Stomach (tissue), 8 donors: ENCODE measurements at regions not wholly inside any gene's neighbourhood (a gene's known extent, or its start where the extent isn't known, plus 50 kb on each side); places are given as distances from the start of the nearest gene placed in this dataset.

Experiments
- DNase-seq, 2 donors: peaks; one replicate each; pipeline versions ENCODE4 v3.0.0 to v3.0.0-alpha.2; 2013 to 2019
- H3K27ac ChIP-seq, 5 donors: fragments of 200-600 bp in 4 of 5; sonication (generic) in 4 of 5; one replicate each; pipeline ENCODE4 v1.5.1; 2013 to 2019; ENCODE audit warnings: mild to moderate bottlenecking in 1 of 5, moderate library complexity in 1 of 5
- H3K27me3 ChIP-seq, 3 donors: fragments of 200-600 bp; sonication (generic); one replicate each; pipeline ENCODE4 v1.5.1; 2017 to 2019; ENCODE audit warnings: mixed run types in 1 of 3
- H3K36me3 ChIP-seq, 4 donors: fragments of 200-600 bp; sonication (generic); 1 replicate in 3 of 4; 2 replicates in 1 of 4; pipeline ENCODE4 v1.5.1; 2016 to 2019
- H3K4me1 ChIP-seq, 4 donors: fragments of 200-600 bp; sonication (generic); one replicate each; pipeline ENCODE4 v1.5.1; 2016 to 2019
- H3K4me3 ChIP-seq, 4 donors: fragments of 200-600 bp; sonication (generic) in 3 of 4; one replicate each; pipeline ENCODE4 v1.5.1; 2016 to 2019; ENCODE audit warnings: mild to moderate bottlenecking in 1 of 4
- H3K9me3 ChIP-seq, 4 donors: fragments of 200-600 bp; sonication (generic); one replicate each; pipeline ENCODE4 v1.5.1; 2016 to 2019
- EP300 ChIP-seq: sonication (generic); formaldehyde crosslinking; IDR thresholded peaks from one replicate; pipeline ENCODE4 v1.6.1; 2017; ENCODE audit warnings: antibody characterized with exemption
- POLR2A ChIP-seq, 4 donors: fragments of 450-650 bp; IDR thresholded peaks; one replicate each; pipeline ENCODE4 v1.6.1; 2016; ENCODE audit warnings: antibody characterized with exemption in 4 of 4, control low read depth in 2 of 4, mild to moderate bottlenecking in 1 of 4, moderate library complexity in 1 of 4
- POLR2AphosphoS5 ChIP-seq, 3 donors: sonication (generic); formaldehyde crosslinking; IDR thresholded peaks; one replicate each; pipeline ENCODE4 v1.6.1; 2016; ENCODE audit warnings: antibody characterized with exemption in 3 of 3
- WGBS, 5 donors: extraction: QIAGEN DNeasy Blood & Tissue Kit in 3 of 5; methylation state at CpG; one replicate each; pipeline versions ENCODE4 v1.1.5 to v1.1.7; 2013 to 2018; 5-methylcytosine and 5-hydroxymethylcytosine counted together
- intact Hi-C: fragments of 100-400 bp; cut with DNase I; formaldehyde crosslinking; loops from one replicate; pipeline ENCODE4 v1.15.1; 2023; ENCODE audit warnings: low total_unique reads
- TF ChIP-seq, protein P1 (sequence below), 7 experiments: fragments of 450-650 bp in 4 of 7; fragments of 200-600 bp in 3 of 7; sonication (generic) in 3 of 7; IDR thresholded peaks; one replicate each; pipeline ENCODE4 v1.5.1; 2016 to 2019; ENCODE audit warnings: antibody characterized with exemption in 7 of 7, control low read depth in 2 of 7, mild to moderate bottlenecking in 1 of 7
- donor health status: healthy with polysubstance abuse.
- donor health status: Bipolar disorder and iron deficiency.
- donor health status: healthy.

DNA sequence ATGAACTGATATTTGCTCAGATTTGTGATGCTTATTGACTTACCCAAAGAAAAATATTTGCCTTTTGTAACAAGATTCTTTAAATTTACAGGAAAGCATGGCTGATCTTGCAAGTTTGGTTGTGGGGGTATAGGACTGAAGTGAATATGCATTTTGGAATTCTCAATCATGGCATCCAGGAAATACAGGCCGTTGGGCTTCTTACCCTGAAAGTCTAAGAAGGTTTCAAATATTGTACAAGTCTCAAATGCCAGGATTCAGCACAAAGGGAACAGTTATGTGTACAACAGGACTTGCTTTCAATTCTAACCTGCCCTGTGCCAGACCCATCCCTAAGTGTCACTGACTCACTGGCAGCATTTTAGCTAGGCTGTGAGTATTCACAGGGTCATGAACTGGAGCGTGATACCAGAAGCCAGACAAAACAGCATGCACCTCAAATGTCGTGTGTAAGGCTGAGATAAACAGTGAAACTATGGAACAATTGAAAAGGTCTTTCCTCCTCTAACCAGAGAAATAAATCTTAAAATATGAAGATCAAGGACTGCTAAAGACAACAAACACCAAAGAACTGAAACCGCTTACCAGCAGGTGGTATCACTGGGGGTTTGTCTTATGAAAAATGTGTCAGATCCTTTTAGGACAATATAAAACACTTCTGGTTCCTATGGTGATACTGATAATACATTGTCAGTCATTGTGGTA lies 168.6 kb upstream of the RGMB start:
- Histone ChIP-seq H3K4me3 (no peak overlapping the region), H3K27me3 (no peaks in the 10 kb centered on the region), H3K27ac (no peak overlapping the region), H3K4me1 (peaks cover 0 to 5% (median 0%) of the 10 kb centered on the region in 4 donors), H3K9me3 (peaks cover 0 to 13% (median 4%) of the 10 kb centered on the region in 4 donors), H3K36me3 (no peaks in the 10 kb centered on the region)
- WGBS, 5 donors, result 43 to 52% (median 45%) methylated on average over 4 of the region's 4 CpGs
- TF ChIP-seq, protein P1, sequence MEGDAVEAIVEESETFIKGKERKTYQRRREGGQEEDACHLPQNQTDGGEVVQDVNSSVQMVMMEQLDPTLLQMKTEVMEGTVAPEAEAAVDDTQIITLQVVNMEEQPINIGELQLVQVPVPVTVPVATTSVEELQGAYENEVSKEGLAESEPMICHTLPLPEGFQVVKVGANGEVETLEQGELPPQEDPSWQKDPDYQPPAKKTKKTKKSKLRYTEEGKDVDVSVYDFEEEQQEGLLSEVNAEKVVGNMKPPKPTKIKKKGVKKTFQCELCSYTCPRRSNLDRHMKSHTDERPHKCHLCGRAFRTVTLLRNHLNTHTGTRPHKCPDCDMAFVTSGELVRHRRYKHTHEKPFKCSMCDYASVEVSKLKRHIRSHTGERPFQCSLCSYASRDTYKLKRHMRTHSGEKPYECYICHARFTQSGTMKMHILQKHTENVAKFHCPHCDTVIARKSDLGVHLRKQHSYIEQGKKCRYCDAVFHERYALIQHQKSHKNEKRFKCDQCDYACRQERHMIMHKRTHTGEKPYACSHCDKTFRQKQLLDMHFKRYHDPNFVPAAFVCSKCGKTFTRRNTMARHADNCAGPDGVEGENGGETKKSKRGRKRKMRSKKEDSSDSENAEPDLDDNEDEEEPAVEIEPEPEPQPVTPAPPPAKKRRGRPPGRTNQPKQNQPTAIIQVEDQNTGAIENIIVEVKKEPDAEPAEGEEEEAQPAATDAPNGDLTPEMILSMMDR (IDR thresholded peaks at IDR 0.05), result no peak
- TF ChIP-seq EP300, result no peak
- TF ChIP-seq POLR2AphosphoS5 (IDR thresholded peaks at IDR 0.05), result no peak
- no peak for TF ChIP-seq POLR2A (IDR thresholded peaks at IDR 0.05)
- intact Hi-C loops, result no loop called here
- no peak for DNase-seq

GRCh38 chr5:98605426-98605825 lies 168.0 kb upstream of the RGMB start:
- Histone ChIP-seq H3K27me3 (no peaks in the 10 kb centered on the region), H3K36me3 (no peaks in the 10 kb centered on the region), H3K4me1 (peaks cover 0 to 5% (median 0%) of the 10 kb centered on the region in 4 donors), H3K9me3 (peaks cover 0 to 7% (median 4%) of the 10 kb centered on the region in 4 donors), H3K27ac (no peak overlapping the region), H3K4me3 (no peak overlapping the region)
- WGBS, 5 donors, result 86 to 98% (median 91%) methylated on average over 1 of the region's 1 CpG
- no peak for TF ChIP-seq EP300
- no peak for TF ChIP-seq POLR2AphosphoS5 (IDR thresholded peaks at IDR 0.05)
- TF ChIP-seq POLR2A (IDR thresholded peaks at IDR 0.05), result no peak
- TF ChIP-seq, protein P1 (IDR thresholded peaks at IDR 0.05), result no peak
- no peak for DNase-seq
- intact Hi-C loops, result no loop called here

DNA sequence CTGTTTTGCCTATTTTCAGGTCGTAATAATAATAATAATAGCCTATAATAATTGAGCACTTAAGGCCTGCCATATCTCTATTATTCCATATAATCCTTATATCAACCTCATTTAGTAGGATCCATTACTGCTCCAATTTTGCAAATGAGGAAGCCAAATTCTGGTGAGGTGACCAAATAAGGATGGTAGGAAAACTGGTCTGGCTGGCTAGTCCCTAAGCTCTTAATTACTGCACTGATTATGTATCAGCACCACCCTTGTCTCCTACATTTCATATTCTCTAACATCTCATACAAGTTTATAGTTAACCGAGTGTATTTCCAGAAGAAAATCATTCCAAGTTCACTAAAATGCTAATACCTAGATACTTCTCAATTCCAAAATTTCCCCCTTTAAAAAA lies 166.5 kb upstream of the RGMB start:
- Histone ChIP-seq H3K9me3 (no peaks in the 10 kb centered on the region), H3K4me1 (peaks cover 0 to 5% (median under 1%) of the 10 kb centered on the region in 4 donors)
- intact Hi-C loops, result no loop called here

GRCh38 chr5:98608052-98608451 lies 165.4 kb upstream of the RGMB start:
- H3K9me3 ChIP-seq, result no peaks in the 10 kb centered on the region
- WGBS, 5 donors, result 42 to 66% (median 53%) methylated on average over 3 of the region's 3 CpGs
- H3K36me3 ChIP-seq, result no peaks in the 10 kb centered on the region
- no peak for DNase-seq
- no peak overlapping the region for H3K4me3 ChIP-seq
- peaks cover 0 to 12% (median 7%) of the 10 kb centered on the region in 4 donors for H3K4me1 ChIP-seq
- no peak for TF ChIP-seq POLR2A (IDR thresholded peaks at IDR 0.05)
- TF ChIP-seq, protein P1 (IDR thresholded peaks at IDR 0.05), result no peak
- no peak for TF ChIP-seq POLR2AphosphoS5 (IDR thresholded peaks at IDR 0.05)
- TF ChIP-seq EP300, result no peak
- intact Hi-C loops, result no loop called here
- H3K27ac ChIP-seq, result no peak overlapping the region
- H3K27me3 ChIP-seq, result no peaks in the 10 kb centered on the region

More for the DNA sequence above, 166.5 kb upstream of the RGMB start:
- 57 to 80% (median 74%) methylated on average over 2 of the region's 2 CpGs for WGBS, 5 donors
- no peak for DNase-seq
- no peaks in the 10 kb centered on the region for H3K36me3 ChIP-seq
- no peak for TF ChIP-seq POLR2AphosphoS5 (IDR thresholded peaks at IDR 0.05)
- H3K27me3 ChIP-seq, result no peaks in the 10 kb centered on the region
- no peak overlapping the region for H3K27ac ChIP-seq
- H3K4me3 ChIP-seq, result no peak overlapping the region

- Histone ChIP-seq H3K9me3 (no peaks in the 10 kb centered on the region), H3K36me3 (no peaks in the 10 kb centered on the region), H3K4me3 (no peak overlapping the region), H3K27me3 (no peaks in the 10 kb centered on the region), H3K27ac (no peak overlapping the region), H3K4me1 (peaks cover 0 to 24% (median 5%) of the 10 kb centered on the region in 4 donors)
- intact Hi-C loops, result no loop called here
- 49 to 79% (median 67%) methylated on average over 1 of the region's 1 CpG for whole genome bisulfite sequencing, 5 donors
- no peak for TF ChIP-seq EP300
- TF ChIP-seq POLR2A (IDR thresholded peaks at IDR 0.05), result no peak
- TF ChIP-seq POLR2AphosphoS5 (IDR thresholded peaks at IDR 0.05), result no peak
- TF ChIP-seq, protein P1 (IDR thresholded peaks at IDR 0.05), result no peak
- no peak for DNase-seq
Measured at GRCh38 chr5:98614341-98614740, 159.1 kb upstream of the RGMB start.
